GM19035 (cell line): ENCODE measurements at regions not wholly inside any gene's neighbourhood (a gene's known extent, or its start where the extent isn't known, plus 50 kb on each side); places are given as distances from the start of the nearest gene placed in this dataset.
"Not testable (repeated sequence)": the region's sequence is repeated elsewhere in the genome, so short reads cannot be mapped to it uniquely, and the experiment has no call there.

ENCODE experiments used
- ATAC-seq: cut with Tn5 transposase; IDR thresholded peaks from one replicate; pipeline ENCODE4 v1.9.1; 2021; ENCODE audit not compliant: unreplicated experiment

DNA sequence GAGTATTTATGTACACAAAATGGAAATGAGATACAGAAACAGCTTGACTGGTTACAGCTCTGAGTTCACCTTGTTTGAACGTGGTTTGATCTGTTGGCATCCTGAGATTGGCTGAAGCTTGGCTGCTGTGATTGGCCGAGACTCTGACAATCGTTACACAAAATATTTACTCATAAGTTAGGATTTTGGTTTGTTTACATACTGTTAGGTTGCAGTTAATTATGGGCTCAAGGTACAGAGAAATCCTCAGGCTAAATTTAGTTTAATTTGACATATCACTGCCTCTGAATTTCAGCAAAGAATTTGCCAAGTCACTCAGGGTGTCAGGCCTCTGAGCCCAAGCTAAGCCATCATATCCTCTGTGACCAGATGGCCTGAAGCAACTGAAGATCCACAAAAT, 227.3 kb downstream of the COPRS start:
- no peak for ATAC-seq

DNA sequence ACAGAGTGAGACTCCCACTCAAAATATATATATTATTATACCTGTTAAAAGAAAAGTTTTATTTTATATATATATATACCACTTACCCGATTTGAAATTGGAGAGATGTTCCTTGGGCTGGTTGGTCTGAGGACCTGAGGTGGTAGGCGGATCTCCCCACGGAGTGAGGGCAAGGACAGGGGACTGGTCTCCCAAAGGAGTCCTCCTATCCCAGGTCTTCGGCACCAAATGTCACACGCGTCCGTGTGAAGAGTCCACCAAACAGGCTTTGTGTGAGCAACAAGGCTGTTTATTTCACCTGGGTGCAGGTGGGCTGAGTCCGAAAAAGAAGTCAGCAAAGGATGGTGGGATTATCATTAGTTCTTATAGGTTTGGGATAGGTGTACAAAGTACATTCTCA, 228.2 kb downstream of the COPRS start:
- ATAC-seq: not testable (repeated sequence)

DNA sequence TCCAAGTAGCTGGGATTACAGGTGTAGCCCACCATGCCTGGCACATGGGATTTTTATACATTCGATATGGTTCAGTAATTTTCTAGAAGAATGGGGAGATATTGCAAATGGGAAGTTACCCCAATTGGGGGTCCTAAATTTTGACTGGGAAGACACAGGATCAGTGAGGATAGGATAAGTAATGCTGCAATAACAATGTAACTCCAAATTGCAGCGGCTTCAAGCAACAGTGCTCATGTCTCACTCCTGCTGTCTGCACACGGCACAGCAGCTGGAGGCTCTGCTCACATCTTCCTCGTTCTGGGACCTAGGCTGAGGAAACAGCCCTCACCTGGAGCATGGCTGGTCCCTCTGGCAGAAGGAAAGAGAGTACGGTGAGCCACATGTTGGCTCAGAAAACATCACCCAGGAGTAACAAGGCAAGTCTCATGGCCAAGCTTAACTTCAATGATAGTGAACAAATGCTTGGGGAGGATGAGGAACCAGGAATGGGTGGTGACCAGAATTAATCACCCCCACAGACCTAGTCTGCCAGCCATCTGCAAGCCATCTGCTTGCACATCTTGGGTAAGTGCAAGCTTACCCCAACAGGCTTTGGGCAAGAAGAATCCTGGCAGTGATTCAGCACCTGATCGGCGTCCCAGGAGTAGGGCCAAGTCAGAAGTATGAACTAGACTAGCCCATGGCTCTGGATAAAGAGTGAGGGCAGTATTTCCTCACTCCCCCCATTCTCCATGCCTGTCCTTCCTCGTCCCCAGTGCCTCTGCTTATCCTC, 229.2 kb downstream of the COPRS start:
- ATAC-seq: no peak

DNA sequence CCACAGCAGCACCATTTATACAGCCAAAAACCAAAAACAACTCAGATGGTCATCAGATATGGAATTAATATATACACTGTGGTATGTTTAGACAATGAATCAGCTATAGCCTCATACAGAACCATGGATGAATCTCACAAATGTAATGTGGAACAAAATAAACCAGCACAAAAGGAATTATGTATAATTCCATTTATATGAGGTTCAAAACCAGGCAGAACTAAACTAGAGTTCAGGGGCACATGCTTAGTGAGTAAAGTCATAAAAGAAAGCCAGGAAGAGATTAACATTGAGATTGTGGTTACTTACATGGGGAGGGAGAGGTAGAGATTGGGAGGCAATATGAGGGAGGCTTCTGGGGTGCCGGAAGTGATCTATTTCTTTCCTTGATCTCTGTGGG, 231.1 kb downstream of the COPRS start:
- no peak for ATAC-seq

DNA sequence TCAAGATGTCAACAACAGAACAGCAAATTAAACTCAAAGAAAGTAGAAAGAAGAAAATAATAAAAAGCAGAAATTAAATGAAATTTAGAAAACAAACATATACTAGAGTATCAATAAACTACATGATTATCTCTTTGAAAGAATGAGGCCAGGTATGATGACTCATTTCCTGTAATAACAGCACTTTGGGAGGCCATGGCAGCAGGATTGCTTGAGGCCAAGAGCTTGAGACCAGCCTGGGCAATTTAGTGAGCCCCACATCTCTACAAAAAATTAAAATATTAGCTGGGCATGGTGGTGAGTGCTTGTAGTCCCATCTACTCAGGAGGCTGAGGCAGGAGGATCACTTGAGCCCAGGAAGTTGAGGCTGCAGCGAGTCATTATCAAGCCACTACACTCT, 232.5 kb downstream of the RAB11FIP4 start:
- ATAC-seq: no peak

DNA sequence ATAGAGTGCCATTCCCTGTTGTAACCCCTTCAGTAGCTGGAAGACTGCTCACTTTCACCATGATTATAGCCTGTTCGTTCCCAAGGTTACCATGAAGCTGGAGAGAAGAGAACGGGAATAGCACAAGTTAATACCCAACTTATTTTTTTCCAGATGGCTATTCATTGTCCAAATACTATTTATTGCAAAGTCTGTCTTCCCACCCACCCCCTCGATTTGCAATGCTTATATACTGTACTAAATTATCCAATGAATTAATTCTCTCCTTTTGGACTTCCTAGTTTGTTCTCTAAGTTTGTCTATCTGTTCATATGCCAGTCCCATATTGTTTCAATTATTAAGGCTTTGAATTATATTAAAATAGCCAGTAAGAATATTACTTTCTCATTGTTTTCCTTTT, 231.0 kb downstream of the RAB11FIP4 start:
- no peak for ATAC-seq

DNA sequence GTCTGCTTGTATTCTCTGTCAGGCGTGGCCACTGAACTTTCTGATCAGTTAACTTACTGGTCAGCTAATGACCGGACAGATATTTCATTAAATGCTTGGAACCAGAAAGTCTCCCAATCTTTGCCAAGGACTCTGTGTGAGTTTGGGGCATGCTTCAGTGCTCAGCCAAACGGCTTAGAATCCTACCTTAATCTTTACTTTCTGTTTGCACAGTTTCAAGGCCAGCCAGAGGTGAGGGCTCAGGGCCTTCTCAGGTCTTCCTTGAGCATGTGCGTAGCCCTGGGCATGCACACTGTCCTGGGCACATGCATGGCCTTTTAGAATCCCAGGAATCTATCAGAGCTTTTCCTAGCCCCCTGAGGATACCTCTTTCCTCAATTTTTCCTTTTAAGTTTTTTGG, 230.1 kb downstream of the RAB11FIP4 start:
- no peak for ATAC-seq

DNA sequence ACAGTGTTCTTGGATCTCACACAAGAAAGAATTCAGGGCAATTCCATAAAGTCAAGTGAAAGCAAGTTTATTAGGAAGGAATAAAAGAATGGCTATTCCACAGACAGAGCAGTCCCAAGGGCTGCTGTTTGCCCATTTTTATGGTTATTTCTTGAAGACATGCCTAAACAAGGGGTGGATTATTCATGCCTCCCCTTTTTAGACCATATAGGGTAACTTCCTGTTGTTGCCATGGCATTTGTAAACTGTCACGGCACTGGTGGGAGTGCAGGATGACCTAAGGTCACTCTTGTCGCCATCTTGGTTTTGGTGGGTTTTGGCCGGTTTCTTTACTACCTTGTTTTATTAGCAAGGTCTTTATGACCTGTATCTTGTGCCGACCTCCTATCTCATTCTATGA, 219.6 kb downstream of the RAB11FIP4 start:
- ATAC-seq: not testable (repeated sequence)

DNA sequence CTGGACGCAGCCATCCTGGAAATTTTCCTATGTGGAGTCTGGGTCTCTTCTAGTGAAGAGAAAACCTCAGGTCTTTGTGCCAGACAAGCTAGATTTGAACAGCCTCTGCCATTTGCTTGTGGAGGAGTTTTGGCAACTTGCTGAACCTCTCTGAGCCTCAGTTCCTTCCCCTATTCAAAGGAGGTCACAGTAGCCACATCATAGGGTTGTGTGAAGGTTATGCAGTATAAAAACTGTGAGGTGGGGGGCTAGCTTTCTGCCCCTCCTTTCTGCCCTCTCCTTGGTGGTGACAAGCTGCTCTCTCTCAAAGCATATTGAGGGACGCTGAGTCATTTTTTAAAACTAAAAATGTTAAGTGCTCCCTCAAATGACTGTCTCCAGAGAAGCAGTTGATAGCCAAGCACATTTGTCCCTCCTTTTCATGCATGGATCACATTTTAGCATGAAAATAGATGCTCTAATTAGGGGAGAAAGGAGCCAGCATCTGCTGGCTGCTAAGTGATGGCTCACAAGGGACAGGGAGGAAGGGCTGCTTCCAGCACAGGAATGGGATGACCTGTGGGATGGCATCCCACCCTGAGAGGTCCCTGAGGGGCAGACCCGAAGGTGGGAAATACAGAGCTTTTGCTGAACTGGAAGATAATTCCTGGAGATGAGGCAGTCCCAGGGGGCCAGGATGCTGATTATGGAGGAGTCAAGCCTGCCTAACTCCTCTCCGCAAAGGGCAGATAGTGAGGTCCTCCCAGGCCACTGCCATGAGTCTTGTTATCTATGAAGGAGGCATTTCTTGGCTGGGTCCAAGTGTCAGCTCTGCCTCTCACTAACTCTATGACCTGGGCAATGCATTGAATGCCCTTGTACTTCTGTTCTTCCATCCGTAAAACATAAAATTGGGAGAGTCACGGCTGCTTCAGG, 218.8 kb downstream of the RAB11FIP4 start:
- no peak for ATAC-seq

DNA sequence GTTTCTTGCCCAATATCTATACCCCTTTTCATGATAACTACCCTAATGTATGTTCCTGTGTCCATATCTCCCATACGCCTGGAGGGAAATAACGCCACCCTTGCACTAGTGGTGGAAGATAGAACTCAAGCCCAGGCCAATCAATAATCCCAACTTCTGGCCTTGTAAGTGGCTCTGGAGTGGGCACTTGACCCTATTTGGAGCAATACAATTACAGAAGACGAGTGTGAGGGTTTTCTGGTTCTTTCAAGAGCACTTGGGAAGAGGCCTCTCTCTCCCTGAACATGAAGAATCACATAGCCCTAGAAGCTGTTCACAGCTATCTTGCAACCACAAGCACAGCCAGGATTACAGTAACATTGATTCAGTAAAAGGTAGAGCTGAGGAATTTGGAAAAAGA, 217.9 kb downstream of the RAB11FIP4 start:
- ATAC-seq: no peak

DNA sequence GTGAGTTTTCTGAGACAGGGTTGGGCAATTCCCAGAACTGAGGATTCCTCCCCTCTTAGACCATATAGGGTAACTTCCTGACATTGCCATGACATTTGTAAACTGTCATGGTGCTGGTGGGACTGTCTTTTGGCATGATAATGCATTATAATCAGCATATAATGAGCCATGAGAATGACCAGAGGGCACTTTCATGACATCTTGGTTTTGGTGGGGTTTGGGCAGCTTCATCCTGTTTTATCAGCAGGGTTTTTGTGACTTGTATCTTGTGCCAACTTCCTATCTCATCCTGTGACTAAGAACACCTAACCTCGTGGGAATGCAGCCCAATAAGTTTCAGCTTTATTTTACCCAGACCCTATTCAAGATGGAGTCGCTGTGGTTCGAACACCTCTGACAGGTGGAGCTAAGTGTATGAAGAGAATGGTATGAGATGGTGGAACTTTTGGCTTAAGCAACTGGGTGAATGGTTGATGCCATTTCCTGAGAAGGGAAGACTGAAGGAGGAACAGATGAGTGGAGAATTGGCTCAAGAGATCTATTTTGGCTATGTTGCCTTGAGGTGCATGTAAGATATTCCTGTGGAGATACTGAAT, 217.3 kb downstream of the RAB11FIP4 start:
- no peak for ATAC-seq

DNA sequence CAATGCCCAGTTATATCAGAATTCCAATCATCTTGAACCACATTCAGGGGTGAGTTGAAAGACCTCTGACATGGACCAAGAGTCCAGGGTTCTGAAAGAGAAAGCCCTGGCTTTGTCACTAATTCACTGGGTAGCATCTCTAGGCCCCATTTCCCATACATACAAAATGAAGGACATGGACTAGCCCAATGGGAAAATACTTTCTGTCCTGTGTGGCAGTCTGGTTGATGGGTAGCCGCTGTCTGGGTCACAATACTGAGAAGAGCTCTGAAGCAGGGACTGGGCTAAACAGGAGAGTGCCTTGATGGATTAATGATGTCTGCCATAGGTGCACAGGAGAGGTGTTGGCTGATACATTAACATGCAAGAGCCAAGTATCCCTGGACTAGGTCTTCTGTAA, 214.3 kb downstream of the RAB11FIP4 start:
- no peak for ATAC-seq

DNA sequence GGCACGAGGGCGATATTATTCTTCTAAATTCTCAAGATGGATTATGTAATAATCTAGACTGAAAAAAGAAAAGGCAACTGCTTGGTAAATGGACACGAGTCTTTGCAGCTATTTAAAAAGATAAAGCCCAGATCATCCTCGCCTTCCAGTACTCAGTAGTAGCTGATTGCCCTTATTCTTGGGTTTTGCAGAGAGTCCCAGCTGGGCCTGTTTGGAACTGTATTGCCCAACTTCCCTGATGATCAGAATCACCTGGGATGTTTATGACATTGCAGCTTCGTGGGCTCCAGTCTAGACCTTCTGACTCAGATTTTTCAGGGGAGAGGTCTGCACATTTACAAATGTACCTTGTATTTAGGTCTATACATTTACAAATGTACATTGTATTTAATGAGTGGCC, 213.5 kb downstream of the RAB11FIP4 start:
- no peak for ATAC-seq

DNA sequence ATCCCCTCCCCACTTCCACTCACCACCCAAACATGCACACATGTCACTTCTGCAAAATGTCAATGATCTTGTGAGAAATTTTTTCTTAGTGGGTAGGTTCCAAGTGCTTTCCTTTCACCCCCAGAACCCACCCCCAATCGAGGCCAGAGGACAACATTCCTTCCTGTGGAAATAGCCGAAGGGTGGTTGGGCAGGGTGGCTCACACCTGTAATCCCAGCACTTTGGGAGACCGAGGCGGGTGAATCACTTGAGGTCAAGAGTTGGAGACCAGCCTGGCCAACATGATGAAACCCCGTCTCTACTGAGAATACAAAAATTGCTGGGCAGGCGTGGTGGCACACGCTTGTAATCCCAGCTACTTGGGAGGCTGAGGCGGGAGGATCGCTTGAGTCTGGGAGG, 208.7 kb downstream of the RAB11FIP4 start:
- not testable (repeated sequence) for ATAC-seq

DNA sequence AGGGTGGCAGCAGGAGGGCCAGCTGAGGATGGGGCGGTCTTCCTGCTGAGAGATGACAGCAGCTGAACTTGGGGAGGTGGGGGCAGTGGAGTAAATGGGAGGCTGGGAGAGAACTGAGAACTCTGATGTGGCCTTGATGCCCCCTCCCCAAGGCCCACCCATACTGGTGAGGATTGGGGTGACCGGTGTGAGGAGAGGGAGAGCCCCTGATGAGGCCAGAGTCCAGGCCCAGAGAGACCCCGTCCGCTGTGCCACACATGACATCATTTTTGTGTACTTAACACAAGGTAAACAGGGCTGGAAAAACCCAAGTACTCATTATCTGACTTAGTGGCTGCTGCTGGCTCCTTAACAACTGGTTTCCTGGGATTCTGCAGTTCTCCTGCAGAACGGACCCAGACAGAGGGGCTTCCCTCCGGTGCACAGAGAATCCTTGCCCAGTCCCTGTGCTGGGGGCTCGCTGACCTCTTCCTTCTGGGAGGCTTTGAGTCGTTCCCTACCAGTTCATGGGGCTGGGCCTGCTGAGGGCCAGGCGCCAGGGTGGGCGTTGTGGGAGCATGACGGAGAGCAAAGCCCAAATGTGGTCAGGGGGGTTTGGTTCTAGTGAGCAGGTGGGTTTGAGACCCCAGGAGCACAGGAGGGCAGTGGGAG, 207.6 kb downstream of the RAB11FIP4 start:
- ATAC-seq: no peak

DNA sequence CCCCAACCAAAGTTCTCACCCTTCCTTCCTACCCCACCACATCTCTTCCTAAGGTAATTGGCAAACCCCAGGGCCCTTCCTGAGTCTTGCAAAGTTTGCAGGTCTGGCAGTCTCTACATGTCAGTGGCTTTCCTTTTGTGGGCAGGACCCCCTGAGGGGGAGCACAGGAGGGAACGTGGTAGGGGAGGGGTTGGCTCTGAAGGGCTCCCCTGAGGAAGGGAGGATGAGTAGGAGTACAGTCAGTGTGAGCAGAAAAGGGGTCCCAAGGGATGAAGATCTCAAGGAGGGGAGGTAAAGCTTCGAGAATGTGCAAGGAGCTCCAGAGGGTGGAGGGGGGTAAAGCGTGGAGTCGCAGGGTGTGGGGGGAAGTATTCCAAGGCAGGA, 206.9 kb downstream of the RAB11FIP4 start:
- ATAC-seq: no peak

DNA sequence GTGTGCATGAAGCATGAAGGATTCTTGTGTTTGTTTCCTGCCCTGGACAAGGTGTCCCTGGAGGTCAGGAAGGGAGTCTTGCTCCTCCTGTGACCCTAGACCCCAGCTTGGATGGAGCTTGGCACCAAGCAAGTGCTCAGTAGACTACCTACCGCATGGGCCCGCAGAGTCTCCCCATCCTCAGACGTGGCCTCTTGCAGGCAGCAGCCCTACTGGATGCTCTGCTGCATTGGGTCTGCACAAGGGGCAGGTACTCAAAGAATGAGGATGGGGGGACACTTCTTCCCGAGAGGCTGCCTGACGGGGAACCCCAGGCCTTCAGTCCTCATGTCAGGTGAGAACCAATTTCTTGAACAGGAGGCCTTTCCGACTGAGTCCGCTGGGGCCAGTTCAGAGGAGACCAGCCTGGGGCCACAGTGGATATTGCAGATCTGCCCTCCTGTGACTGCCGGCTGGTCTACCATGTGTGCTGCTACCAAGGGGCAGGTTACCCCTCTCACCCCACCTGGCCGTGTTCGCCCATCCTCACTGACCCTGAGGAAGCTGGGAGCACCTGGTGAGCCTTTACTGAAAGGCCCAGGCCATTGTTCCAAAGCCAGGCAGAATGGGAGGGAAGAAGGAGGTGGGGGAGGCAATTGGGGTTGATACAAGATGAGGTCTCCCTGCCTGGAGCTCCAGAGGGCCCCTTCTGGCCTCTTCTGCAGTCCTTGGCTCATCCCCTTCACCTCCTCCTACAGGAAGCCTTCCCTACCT, 206.3 kb downstream of the RAB11FIP4 start:
- no peak for ATAC-seq

DNA sequence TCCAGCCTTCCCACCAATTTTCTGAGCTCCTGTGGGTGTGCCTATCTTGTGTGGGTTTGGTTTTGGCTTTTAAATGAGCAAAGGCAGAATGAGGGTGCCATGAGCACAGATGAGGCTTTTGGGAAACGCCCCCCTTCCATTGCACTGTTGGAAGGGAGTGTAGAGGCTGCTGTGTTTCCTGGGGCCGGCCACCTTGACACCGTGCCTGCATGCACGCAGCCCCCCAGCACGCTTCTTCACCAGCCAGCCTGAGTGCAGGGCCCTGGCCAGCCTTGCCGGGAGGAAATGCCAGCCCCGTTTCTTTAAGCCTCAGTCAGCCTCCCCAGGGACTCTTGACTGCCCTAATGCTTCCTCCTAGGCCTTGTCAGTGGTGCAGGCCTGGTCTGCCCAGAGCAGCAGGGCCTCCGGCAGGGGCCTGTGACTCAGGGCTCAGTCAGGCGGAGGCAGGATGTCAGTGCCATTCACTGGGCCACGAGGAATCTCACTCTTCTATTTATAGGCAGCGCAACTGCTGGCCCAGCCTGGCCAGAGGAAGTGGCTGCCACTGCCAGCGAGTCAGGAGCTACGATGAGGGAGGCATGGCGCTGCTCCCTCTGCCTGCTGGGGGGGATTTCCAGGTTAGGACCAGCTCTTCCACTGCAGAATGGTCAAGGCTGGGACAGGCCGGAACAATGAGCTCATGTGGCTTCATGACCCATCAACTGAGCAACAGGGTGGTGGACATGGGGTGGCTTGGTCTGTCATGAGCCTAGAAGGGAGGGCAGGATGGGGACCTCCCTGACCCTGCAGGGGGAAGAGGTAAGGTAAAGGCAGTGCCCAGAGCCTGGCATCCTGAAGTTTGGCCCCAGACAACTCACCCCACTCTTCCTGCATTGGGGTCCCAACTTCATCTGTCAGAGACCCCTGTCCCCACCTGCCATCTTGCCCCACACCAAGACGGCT, 205.2 kb downstream of the RAB11FIP4 start:
- ATAC-seq: peak; percentile 67

DNA sequence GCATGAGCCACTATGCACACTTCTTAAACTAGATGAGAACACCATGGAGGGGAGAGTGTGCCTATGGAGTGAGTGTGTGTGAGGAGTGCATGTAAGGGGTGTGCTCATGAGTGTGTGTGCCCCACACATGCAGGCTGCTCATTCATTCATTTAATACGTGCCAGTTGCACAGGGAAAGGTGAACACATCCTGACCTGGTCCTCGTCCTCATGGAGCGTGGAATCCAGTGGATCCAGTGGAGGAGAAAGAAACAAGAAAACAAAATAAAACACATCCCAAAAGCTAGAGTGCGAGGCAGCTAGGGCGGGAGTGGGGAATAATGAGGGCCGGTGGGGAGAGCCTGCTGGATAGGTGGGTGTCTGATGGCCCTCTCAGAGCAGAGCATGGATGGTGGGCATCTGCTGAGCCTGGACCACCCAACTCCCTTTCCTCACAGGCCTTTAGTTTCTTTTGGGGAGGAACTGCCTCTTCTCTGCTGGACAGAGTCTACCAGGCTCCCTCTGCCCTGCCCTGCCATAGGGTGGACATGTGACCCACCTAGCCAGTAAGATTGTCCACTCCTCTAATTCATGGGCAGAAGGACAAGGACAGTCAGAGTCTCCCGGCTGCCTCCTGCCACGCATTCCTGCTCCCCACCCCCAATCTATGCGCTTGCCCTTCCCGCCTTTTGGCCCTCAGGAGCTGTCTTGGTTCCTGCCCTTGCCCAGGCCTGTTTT, 204.3 kb downstream of the RAB11FIP4 start:
- no peak for ATAC-seq
